KMS-11 (cell line): ENCODE measurements at regions not wholly inside any gene's neighbourhood (a gene's known extent, or its start where the extent isn't known, plus 50 kb on each side); places are given as distances from the start of the nearest gene placed in this dataset.
"Not testable (repeated sequence)": the region's sequence is repeated elsewhere in the genome, so short reads cannot be mapped to it uniquely, and the experiment has no call there.

Experiments
- H2AFZ ChIP-seq: fragments of 200-600 bp; sonication (generic); 2 replicates; pipeline ENCODE4 v1.6.1; 2016; ENCODE audit warnings: antibody characterized with exemption, mixed run types, low read depth
- H3K27ac ChIP-seq: fragments of 200-600 bp; sonication (generic); 2 replicates; pipeline ENCODE4 v1.6.1; 2016; ENCODE audit warnings: mild to moderate bottlenecking, mixed run types
- H3K27me3 ChIP-seq: fragments of 200-600 bp; sonication (generic); 2 replicates; pipeline ENCODE4 v1.6.1; 2017; ENCODE audit warnings: mild to moderate bottlenecking, low read depth, mixed run types, moderate library complexity; ENCODE audit not compliant: insufficient read depth
- H3K36me3 ChIP-seq: fragments of 200-600 bp; sonication (generic); 2 replicates; pipeline ENCODE4 v1.6.1; 2017; ENCODE audit warnings: mild to moderate bottlenecking, mixed run types; ENCODE audit not compliant: insufficient read depth
- H3K4me1 ChIP-seq: fragments of 200-600 bp; sonication (generic); 2 replicates; pipeline ENCODE4 v1.6.1; 2016; ENCODE audit warnings: mild to moderate bottlenecking, low read depth, mixed run types; ENCODE audit not compliant: poor library complexity, severe bottlenecking
- H3K4me2 ChIP-seq: fragments of 200-600 bp; sonication (generic); 2 replicates; pipeline ENCODE4 v1.7.0; 2016; ENCODE audit warnings: mild to moderate bottlenecking, mixed run types
- H3K4me3 ChIP-seq: fragments of 200-600 bp; sonication (generic); IDR thresholded peaks from 2 replicates; pipeline ENCODE4 v1.6.1; 2017; ENCODE audit warnings: low read depth, low read length, mixed read lengths; ENCODE audit not compliant: insufficient read depth
- H3K79me2 ChIP-seq: fragments of 200-600 bp; sonication (generic); 2 replicates; pipeline ENCODE4 v1.6.1; 2016; ENCODE audit warnings: low read depth, mixed run types; ENCODE audit not compliant: insufficient read depth
- H3K9ac ChIP-seq: fragments of 200-600 bp; sonication (generic); 2 replicates; pipeline ENCODE4 v1.6.1; 2016; ENCODE audit warnings: mild to moderate bottlenecking, mixed run types
- H4K20me1 ChIP-seq: fragments of 200-600 bp; sonication (generic); 2 replicates; pipeline ENCODE4 v1.6.1; 2016; ENCODE audit warnings: mild to moderate bottlenecking, mixed run types; ENCODE audit not compliant: insufficient read depth
- TF ChIP-seq, protein P1 (sequence below): fragments of 200-600 bp; sonication (generic); conservative IDR thresholded peaks from 2 replicates; pipeline ENCODE4 v1.6.1; 2017; ENCODE audit warnings: low read depth, mild to moderate bottlenecking, antibody characterized with exemption, low read length, moderate library complexity, mixed read lengths

DNA sequence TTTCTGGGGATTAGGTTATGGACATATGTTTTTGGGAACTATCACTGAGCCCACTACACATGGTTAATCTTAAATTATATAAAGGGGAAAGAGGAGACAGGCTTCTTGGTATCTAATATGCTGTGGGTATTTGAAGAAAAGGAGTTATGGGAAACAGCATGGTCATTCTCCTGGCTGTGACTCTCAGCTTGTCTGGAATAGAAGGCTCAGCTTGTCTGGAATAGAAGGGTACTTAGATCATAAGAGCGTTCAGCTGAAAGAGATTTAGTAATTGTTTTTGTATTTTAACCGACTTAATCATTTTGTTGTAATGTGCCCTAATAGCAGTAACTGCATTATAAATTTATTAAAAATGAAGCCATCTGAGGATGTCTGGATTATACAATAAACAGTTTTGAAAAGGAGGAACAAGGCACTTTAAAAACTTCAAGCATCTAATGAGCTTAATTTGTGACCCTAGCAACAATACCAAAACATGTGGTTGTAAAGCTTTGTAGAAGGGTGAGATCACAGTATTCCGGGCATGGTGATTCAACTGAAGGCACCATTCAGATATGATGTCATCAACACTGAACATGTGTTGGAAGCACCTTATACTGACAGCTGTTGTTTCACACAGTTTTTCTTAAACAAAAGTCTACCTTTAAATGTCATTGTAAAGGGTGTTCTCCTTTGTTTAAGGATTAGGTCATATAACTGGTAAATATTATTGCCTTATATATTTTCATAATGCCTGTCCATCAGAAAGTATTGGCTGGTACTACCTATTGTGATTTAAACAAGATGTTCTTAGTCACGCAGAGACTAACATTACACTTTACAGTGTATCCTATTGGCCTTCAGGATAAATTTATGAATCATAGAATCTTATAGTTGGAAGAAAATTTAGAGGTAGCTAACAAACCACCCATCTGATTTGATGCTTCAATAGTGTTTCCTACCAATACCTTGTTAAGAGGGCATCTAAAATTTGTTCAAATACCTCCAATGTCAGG, 2174.1 kb upstream of the WWC1 start:
- Histone ChIP-seq H3K27me3 (no peaks in the 10 kb centered on the region), H3K9ac (no peak overlapping the region), H3K4me1 (no peaks in the 10 kb centered on the region), H3K4me2 (no peak overlapping the region), H2AFZ (no peak overlapping the region), H3K4me3 (no peak overlapping the region), H3K79me2 (no peaks in the 10 kb centered on the region), H3K27ac (no peak overlapping the region), H3K36me3 (no peaks in the 10 kb centered on the region), H4K20me1 (no peaks in the 10 kb centered on the region)
- TF ChIP-seq, protein P1, sequence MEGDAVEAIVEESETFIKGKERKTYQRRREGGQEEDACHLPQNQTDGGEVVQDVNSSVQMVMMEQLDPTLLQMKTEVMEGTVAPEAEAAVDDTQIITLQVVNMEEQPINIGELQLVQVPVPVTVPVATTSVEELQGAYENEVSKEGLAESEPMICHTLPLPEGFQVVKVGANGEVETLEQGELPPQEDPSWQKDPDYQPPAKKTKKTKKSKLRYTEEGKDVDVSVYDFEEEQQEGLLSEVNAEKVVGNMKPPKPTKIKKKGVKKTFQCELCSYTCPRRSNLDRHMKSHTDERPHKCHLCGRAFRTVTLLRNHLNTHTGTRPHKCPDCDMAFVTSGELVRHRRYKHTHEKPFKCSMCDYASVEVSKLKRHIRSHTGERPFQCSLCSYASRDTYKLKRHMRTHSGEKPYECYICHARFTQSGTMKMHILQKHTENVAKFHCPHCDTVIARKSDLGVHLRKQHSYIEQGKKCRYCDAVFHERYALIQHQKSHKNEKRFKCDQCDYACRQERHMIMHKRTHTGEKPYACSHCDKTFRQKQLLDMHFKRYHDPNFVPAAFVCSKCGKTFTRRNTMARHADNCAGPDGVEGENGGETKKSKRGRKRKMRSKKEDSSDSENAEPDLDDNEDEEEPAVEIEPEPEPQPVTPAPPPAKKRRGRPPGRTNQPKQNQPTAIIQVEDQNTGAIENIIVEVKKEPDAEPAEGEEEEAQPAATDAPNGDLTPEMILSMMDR, result no peak

DNA sequence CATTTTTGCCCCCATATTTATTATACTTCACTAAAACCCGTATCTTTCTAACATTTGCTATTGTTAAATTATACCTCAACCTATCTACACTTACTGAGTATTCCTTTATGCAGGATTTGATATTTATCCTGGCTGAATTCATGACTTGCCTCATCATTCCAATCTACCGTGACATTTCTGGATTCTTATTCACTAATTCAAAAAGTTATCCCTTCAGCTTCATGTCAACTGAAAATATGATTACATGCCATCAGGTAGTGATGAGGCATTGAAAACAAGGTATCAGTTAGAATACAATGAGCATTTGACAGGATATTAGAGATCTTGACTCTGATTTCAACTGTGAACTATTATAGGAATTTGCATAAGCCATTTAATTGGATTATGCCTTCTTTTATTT, 2171.9 kb upstream of the WWC1 start:
- H3K9ac ChIP-seq, result no peak overlapping the region
- no peaks in the 10 kb centered on the region for H3K79me2 ChIP-seq
- no peaks in the 10 kb centered on the region for H3K27me3 ChIP-seq
- H2AFZ ChIP-seq, result no peak overlapping the region
- H4K20me1 ChIP-seq, result no peaks in the 10 kb centered on the region
- H3K36me3 ChIP-seq, result no peaks in the 10 kb centered on the region
- TF ChIP-seq, protein P1, result no peak
- no peak overlapping the region for H3K27ac ChIP-seq
- H3K4me3 ChIP-seq, result no peak overlapping the region
- H3K4me2 ChIP-seq, result no peak overlapping the region
- no peaks in the 10 kb centered on the region for H3K4me1 ChIP-seq

DNA sequence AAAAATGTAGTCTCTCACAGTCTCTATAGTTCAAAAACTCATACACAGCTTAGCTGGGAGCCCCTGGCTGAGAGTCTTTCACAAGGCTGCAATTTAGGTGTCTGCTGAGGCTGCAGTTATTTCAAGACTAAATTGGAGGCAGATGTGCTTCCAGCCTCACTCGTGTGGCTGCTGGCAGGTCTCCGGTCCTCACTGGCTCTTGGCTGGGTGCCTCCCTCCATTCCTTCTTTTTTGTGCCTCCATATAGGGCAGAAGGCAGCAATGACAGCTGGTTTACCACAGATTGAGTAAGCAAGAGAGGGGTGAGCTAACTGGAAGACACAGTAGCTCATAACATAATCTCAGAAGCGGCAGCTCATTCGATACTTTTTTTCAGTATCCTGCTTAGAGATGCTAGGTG, 2167.7 kb upstream of the WWC1 start:
- Histone ChIP-seq H2AFZ (no peak overlapping the region), H3K36me3 (no peaks in the 10 kb centered on the region), H3K9ac (no peak overlapping the region), H3K27ac (no peak overlapping the region), H3K4me2 (no peak overlapping the region), H3K4me1 (no peaks in the 10 kb centered on the region), H3K79me2 (no peaks in the 10 kb centered on the region), H4K20me1 (no peaks in the 10 kb centered on the region), H3K27me3 (no peaks in the 10 kb centered on the region), H3K4me3 (no peak overlapping the region)
- TF ChIP-seq, protein P1, result no peak

DNA sequence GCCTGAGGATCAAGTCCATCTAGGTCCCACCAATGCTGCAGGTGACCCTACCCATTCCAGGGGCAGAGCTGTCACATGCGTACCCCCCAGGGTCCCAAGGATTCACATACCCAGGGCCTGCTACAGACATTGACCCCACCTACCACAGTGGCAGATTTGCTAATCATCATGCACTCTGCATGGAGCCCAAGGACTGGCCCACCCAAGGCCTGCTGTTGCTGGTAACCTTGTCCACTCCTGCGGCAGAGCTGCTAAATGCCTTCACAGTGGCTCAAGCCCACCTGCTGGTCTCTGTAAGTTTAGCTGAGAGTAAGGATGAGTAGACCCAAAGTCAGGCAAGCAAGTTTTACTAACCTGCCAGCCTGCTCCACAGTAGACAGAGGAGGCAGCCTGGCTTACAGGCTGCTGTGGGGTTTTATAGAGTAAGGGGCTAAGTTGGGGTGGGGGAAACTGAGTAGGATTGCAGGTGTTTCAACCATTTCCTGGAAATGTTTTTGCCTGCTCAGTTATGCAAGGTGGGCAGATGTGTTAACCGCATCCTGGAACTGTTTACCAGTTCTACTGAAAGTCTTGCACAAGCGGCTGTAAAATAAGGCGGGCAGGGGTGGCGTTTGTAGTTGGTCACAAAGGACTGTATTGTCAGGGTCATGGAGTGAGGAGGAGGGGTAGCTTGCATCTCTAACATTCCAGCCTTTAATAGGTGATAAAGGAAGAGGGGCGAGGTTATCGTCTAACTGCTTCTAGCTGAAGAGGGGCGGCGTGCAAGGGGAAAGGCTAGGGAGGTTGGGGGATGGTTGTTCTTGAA, 2163.5 kb upstream of the WWC1 start:
- H3K36me3 ChIP-seq, result no peaks in the 10 kb centered on the region
- TF ChIP-seq, protein P1, result no peak
- H3K4me1 ChIP-seq, result no peaks in the 10 kb centered on the region
- H2AFZ ChIP-seq, result no peak overlapping the region
- no peaks in the 10 kb centered on the region for H3K79me2 ChIP-seq
- no peaks in the 10 kb centered on the region for H3K27me3 ChIP-seq
- no peak overlapping the region for H3K27ac ChIP-seq
- H4K20me1 ChIP-seq, result no peaks in the 10 kb centered on the region
- no peak overlapping the region for H3K9ac ChIP-seq
- no peak overlapping the region for H3K4me2 ChIP-seq
- H3K4me3 ChIP-seq, result no peak overlapping the region

DNA sequence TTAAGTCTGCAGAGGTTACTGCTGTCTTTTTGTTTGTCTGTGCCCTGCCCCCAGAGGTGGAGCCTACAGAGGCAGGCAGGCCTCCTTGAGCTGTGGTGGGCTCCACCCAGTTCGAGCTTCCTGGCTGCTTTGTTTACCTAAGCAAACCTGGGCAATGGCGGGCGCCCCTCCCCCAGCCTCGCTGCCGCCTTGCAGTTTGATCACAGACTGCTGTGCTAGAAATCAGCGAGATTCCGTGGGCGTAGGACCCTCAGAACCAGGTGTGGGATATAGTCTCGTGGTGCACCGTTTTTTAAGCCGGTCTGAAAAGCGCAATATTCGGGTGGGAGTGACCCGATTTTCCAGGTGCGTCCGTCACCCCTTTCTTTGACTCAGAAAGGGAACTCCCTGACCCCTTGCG, 2146.3 kb upstream of the WWC1 start:
- not testable (repeated sequence) for H4K20me1 ChIP-seq, H3K4me2 ChIP-seq, H3K79me2 ChIP-seq, H3K4me1 ChIP-seq, H3K9ac ChIP-seq, H3K4me3 ChIP-seq, H3K27me3 ChIP-seq, H3K27ac ChIP-seq, H2AFZ ChIP-seq, H3K36me3 ChIP-seq
